Endothelial cell of umbilical vein (primary cell): ENCODE measurements at regions not wholly inside any gene's neighbourhood (a gene's known extent, or its start where the extent isn't known, plus 50 kb on each side); places are given as distances from the start of the nearest gene placed in this dataset.

Experiments used
- BruUV-seq: library from RNA; stranded (reverse); fragments of 400-500 nt; replicated peaks from 2 replicates; lab custom pipeline; 2021; lab: Mats Ljungman, UMichigan
- CTCF ChIA-PET: fragments of 300-600, 350-600 bp; sonication (Branson Sonifier 250); formaldehyde crosslinking; loops from one replicate; lab custom pipeline; 2021; ENCODE audit warnings: antibody characterized with exemption, inconsistent platforms; lab: Charles Lee
- POLR2A ChIA-PET: fragments of 300-600, 350-600 bp; sonication (Branson Sonifier 250); formaldehyde crosslinking; loops from one replicate; lab custom pipeline; 2021; ENCODE audit warnings: antibody characterized with exemption, inconsistent platforms; lab: Charles Lee
- DNase-seq: peaks from one replicate; pipeline ENCODE4 v3.0.0-alpha.2; 2011; ENCODE audit warnings: low read depth, low spot score
- FAIRE-seq: peaks from 2 replicates; lab custom pipeline; 2011; peaks lifted over from hg19 to GRCh38; lab: Jason Lieb, UNC
- H2AFZ ChIP-seq: 2 replicates; pipeline ENCODE4 v1.6.0; 2012; ENCODE audit warnings: low read depth, low read length, control low read depth, inconsistent platforms
- H3K27ac ChIP-seq: 2 replicates; pipeline ENCODE4 v1.5.1; 2011; ENCODE audit warnings: low read depth, mild to moderate bottlenecking, control low read depth, low read length, moderate library complexity; ENCODE audit not compliant: insufficient read depth
- H3K27me3 ChIP-seq, 2 experiments: 2 replicates each; pipeline versions ENCODE4 v1.6.0 to v1.6.1; 2011; ENCODE audit warnings: low read length in 2 of 2, mixed read lengths in 1 of 2; ENCODE audit not compliant: control insufficient read depth in 2 of 2, insufficient read depth in 2 of 2
- H3K36me3 ChIP-seq, 2 experiments: 2 replicates in 1 of 2; 3 replicates in 1 of 2; pipeline ENCODE4 v1.5.1; 2011; ENCODE audit warnings: low read length in 2 of 2, mild to moderate bottlenecking in 1 of 2, moderate library complexity in 1 of 2; ENCODE audit not compliant: control insufficient read depth in 2 of 2, insufficient read depth in 2 of 2; ENCODE audit errors: extremely low read depth in 1 of 2
- H3K4me1 ChIP-seq: 3 replicates; pipeline ENCODE4 v1.5.1; 2011; ENCODE audit warnings: mild to moderate bottlenecking, low read length; ENCODE audit not compliant: control insufficient read depth, insufficient read depth; ENCODE audit errors: extremely low read depth
- H3K4me2 ChIP-seq: 2 replicates; pipeline ENCODE4 v1.6.1; 2011; ENCODE audit warnings: low read length, control low read depth, mixed read lengths; ENCODE audit not compliant: insufficient read depth
- H3K4me3 ChIP-seq, 3 experiments: fragments of 200-600 bp in 1 of 3; sonication (generic), shearing (Covaris generic) in 1 of 3; replicated peaks in 1 of 3; 2 replicates each; pipeline ENCODE4 v1.5.1; 2011 to 2016; ENCODE audit warnings: control low read depth in 3 of 3, low read length in 3 of 3, mild to moderate bottlenecking in 2 of 3, inconsistent platforms in 1 of 3, low read depth in 1 of 3, moderate library complexity in 1 of 3; ENCODE audit not compliant: insufficient read depth in 1 of 3
- H3K79me2 ChIP-seq: 2 replicates; pipeline ENCODE4 v1.6.0; 2012; ENCODE audit warnings: low read length, inconsistent platforms; ENCODE audit not compliant: control insufficient read depth, insufficient read depth
- H3K9ac ChIP-seq: replicated peaks from 2 replicates; pipeline ENCODE3; 2011; ENCODE audit warnings: low read length, control low read depth; ENCODE audit not compliant: insufficient read depth; ENCODE audit errors: extremely low read depth
- H3K9me1 ChIP-seq: replicated peaks from 3 replicates; pipeline ENCODE4 v1.6.0; 2011; ENCODE audit warnings: mild to moderate bottlenecking, low read length; ENCODE audit not compliant: control insufficient read depth, insufficient read depth; ENCODE audit errors: extremely low read depth
- H3K9me3 ChIP-seq: replicated peaks from 2 replicates; pipeline ENCODE4 v1.5.1; 2012; ENCODE audit warnings: low read length, inconsistent platforms; ENCODE audit not compliant: control insufficient read depth, insufficient read depth
- H4K20me1 ChIP-seq: replicated peaks from 2 replicates; pipeline ENCODE3; 2011; ENCODE audit warnings: mild to moderate bottlenecking, low read length; ENCODE audit not compliant: control insufficient read depth, insufficient read depth; ENCODE audit errors: extremely low read depth
- CTCF ChIP-seq, 2 donors: IDR thresholded peaks; 1 replicate in 1 of 2; 2 replicates in 1 of 2; pipeline ENCODE4 v1.5.1; 2011; ENCODE audit warnings: low read length in 2 of 2, mild to moderate bottlenecking in 2 of 2, moderate library complexity in 2 of 2, control low read depth in 1 of 2, inconsistent platforms in 1 of 2, low read depth in 1 of 2; ENCODE audit not compliant: insufficient read depth in 1 of 2; ENCODE audit errors: extremely low read depth in 1 of 2
- EZH2 ChIP-seq: IDR thresholded peaks from 2 replicates; pipeline ENCODE4 v1.6.1; 2012; ENCODE audit warnings: borderline replicate concordance, low read depth, mild to moderate bottlenecking, moderate library complexity, low read length, inconsistent platforms; ENCODE audit not compliant: severe bottlenecking
- FOS ChIP-seq: IDR thresholded peaks from 2 replicates; pipeline ENCODE4 v1.6.1; 2011; ENCODE audit warnings: mild to moderate bottlenecking, low read length, moderate library complexity, borderline replicate concordance; ENCODE audit not compliant: insufficient read depth
- GATA2 ChIP-seq: IDR thresholded peaks from 2 replicates; pipeline ENCODE4 v1.7.0; 2011; ENCODE audit warnings: low read depth, mild to moderate bottlenecking, moderate library complexity, mixed read lengths, low read length; ENCODE audit not compliant: insufficient read length, insufficient read depth
- JUN ChIP-seq: IDR thresholded peaks from 2 replicates; pipeline ENCODE4 v1.6.1; 2011; ENCODE audit warnings: borderline replicate concordance, low read depth; ENCODE audit not compliant: insufficient read length, insufficient read depth
- MAX ChIP-seq: IDR thresholded peaks from 2 replicates; pipeline ENCODE4 v1.6.1; 2011; ENCODE audit not compliant: insufficient read depth, insufficient read length
- MYC ChIP-seq: IDR thresholded peaks from one replicate; pipeline ENCODE4 v1.6.1; 2011; ENCODE audit warnings: mild to moderate bottlenecking, low read depth, low read length
- POLR2A ChIP-seq: IDR thresholded peaks from 2 replicates; pipeline ENCODE4 v1.6.1; 2012; ENCODE audit warnings: low read depth, mild to moderate bottlenecking, control low read depth, low read length
- POLR2AphosphoS5 ChIP-seq: IDR thresholded peaks from 2 replicates; pipeline ENCODE4 v1.6.1; 2012; ENCODE audit warnings: low read depth, mild to moderate bottlenecking, control low read depth, low read length, moderate library complexity; ENCODE audit not compliant: insufficient read depth
- dilution Hi-C: fragments of 300-500 bp; cut with MboI; formaldehyde crosslinking; loops from one replicate; pipeline ENCODE4 v1.15.0; 2019; ENCODE audit warnings: low sequenced_read_pairs; ENCODE audit not compliant: extremely low pct_ligation_motif_present
- intact Hi-C: fragments of 100-400 bp; cut with micrococcal nuclease; formaldehyde crosslinking; loops from one replicate; pipeline ENCODE4 v1.10.0; 2022

- peaks cover 18% of the 10 kb centered on the region for H3K4me1 ChIP-seq
- no peak overlapping the region for H3K27ac ChIP-seq
- POLR2A ChIA-PET, result no interaction called here
- H3K9ac ChIP-seq, result no peak overlapping the region
- TF ChIP-seq JUN, result no peak
- TF ChIP-seq MYC, result no peak
- H3K9me1 ChIP-seq, result no peaks in the 10 kb centered on the region
- DNase-seq (peak; percentile 45), FAIRE-seq (peak; percentile 67)
- H3K4me2 ChIP-seq, result peak overlapping the region; percentile 9
- no peaks in the 10 kb centered on the region for H3K9me3 ChIP-seq
- dilution Hi-C loops (no loop called here), intact Hi-C loops (no loop called here)
- CTCF ChIA-PET, result interaction anchor here (0.6 to 2.0 kb wide), 5 partner anchors 11 to 79 kb away, joined by 3 to 7 read pairs (median 3); partner anchors contain the start of gene ARID5B
- no peaks in the 10 kb centered on the region for H3K79me2 ChIP-seq
- no TSS peak for BruUV-seq
- H3K27me3 ChIP-seq, result no peaks in the 10 kb centered on the region
- no peaks in the 10 kb centered on the region for H3K36me3 ChIP-seq
- H3K4me3 ChIP-seq, result no peak overlapping the region
- H4K20me1 ChIP-seq, result no peaks in the 10 kb centered on the region
- H2AFZ ChIP-seq, result peak overlapping the region; percentile 26
These were observed 71.2 kb upstream of the ARID5B start for GRCh38 chr10:61830072-61830845.

- dilution Hi-C loops (no loop called here), intact Hi-C loops (no loop called here)
- CTCF ChIA-PET, result interaction anchor here (0.6 to 2.0 kb wide), 5 partner anchors 11 to 80 kb away, joined by 3 to 7 read pairs (median 3); partner anchors contain the start of gene ARID5B
- POLR2A ChIA-PET, result no interaction called here
- Histone ChIP-seq H3K4me3 (no peak overlapping the region), H3K4me2 (peak overlapping the region; percentile 9), H4K20me1 (no peaks in the 10 kb centered on the region), H3K27me3 (no peaks in the 10 kb centered on the region), H3K4me1 (peaks cover 24% of the 10 kb centered on the region), H3K9me1 (no peaks in the 10 kb centered on the region), H3K79me2 (no peaks in the 10 kb centered on the region), H3K9ac (no peak overlapping the region), H3K27ac (no peak overlapping the region), H3K9me3 (no peaks in the 10 kb centered on the region), H2AFZ (no peak overlapping the region), H3K36me3 (no peaks in the 10 kb centered on the region)
- TF ChIP-seq CTCF (IDR thresholded peaks at IDR 0.05; ENCODE audit: extremely low read depth in 1 of 2, insufficient read depth in 1 of 2, low read depth in 1 of 2, low read length in 2 of 2) (no peak), JUN (no peak), GATA2 (no peak), FOS (no peak), MAX (no peak), POLR2A (no peak), MYC (no peak), EZH2 (no peak), POLR2AphosphoS5 (no peak)
- no TSS peak for BruUV-seq
- peak; percentile 36 for DNase-seq
- FAIRE-seq, result peak; percentile 35
These were observed 70.6 kb upstream of the ARID5B start for GRCh38 chr10:61830846-61831273.
